ENCODE measurements at regions not wholly inside any gene's neighbourhood (a gene's known extent, or its start where the extent isn't known, plus 50 kb on each side); places are given as distances from the start of the nearest gene placed in this dataset.

DNA sequence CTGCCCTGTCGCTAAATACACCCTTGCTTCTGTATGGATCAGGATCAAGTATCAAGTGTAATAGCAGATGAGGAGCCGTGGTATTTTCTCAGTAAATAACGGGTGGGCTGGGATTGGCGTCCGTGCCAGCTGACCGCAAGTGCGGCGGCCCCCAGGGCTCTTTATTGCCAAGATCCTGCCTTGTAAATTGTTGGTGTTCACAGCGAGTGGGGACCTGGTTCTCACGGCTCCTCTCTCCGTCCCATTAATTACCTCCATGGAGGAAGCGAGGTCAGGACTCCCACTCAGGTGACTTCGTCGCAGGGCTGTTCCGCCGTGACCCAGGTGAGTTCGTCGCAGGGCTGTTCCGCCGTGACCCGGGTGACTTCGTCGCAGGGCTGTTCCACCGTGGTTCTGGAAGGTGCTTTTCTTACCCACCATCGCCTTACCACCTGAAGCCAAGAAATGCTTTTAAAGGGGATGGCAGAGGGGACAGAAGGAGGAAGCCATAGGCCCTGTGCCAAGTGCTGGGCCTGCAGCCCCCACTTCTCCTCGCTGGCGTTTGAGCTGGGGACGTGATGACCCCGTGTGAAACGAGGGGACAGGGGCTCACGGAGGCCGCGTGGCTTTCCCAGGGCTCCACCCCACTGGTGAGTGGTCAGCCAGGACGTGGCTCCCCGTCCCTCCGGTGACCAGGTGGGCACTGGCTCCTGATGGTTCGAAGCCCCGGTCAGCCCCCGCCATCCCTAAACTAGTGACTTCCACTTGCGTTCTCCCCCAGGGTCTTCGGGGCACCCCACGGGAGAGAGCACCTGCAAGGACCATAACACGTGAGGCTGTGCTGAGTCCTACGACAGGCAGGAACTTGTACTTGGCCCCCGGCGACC is 118.4 kb downstream of the TWIST2 start:
- Histone ChIP-seq H3K4me1 (ENCODE audit: insufficient read depth, poor library complexity, severe bottlenecking) (no peaks in the 10 kb centered on the region), H3K4me3 (ENCODE audit: severe bottlenecking) (no peak overlapping the region), H3K27ac (ENCODE audit: poor library complexity, severe bottlenecking) (no peak overlapping the region), H3K9me3 (ENCODE audit: severe bottlenecking) (no peaks in the 10 kb centered on the region), H3K36me3 (ENCODE audit: low read depth) (no peaks in the 10 kb centered on the region), H3K27me3 (ENCODE audit: insufficient read depth, poor library complexity, severe bottlenecking) (no peaks in the 10 kb centered on the region)
- TF ChIP-seq, protein P1, sequence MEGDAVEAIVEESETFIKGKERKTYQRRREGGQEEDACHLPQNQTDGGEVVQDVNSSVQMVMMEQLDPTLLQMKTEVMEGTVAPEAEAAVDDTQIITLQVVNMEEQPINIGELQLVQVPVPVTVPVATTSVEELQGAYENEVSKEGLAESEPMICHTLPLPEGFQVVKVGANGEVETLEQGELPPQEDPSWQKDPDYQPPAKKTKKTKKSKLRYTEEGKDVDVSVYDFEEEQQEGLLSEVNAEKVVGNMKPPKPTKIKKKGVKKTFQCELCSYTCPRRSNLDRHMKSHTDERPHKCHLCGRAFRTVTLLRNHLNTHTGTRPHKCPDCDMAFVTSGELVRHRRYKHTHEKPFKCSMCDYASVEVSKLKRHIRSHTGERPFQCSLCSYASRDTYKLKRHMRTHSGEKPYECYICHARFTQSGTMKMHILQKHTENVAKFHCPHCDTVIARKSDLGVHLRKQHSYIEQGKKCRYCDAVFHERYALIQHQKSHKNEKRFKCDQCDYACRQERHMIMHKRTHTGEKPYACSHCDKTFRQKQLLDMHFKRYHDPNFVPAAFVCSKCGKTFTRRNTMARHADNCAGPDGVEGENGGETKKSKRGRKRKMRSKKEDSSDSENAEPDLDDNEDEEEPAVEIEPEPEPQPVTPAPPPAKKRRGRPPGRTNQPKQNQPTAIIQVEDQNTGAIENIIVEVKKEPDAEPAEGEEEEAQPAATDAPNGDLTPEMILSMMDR (IDR thresholded peaks at IDR 0.05; ENCODE audit: poor library complexity, severe bottlenecking) = no peak
- ATAC-seq (ENCODE audit: low read depth) = no peak
- no peak for DNase-seq (ENCODE audit: low spot score)

DNA sequence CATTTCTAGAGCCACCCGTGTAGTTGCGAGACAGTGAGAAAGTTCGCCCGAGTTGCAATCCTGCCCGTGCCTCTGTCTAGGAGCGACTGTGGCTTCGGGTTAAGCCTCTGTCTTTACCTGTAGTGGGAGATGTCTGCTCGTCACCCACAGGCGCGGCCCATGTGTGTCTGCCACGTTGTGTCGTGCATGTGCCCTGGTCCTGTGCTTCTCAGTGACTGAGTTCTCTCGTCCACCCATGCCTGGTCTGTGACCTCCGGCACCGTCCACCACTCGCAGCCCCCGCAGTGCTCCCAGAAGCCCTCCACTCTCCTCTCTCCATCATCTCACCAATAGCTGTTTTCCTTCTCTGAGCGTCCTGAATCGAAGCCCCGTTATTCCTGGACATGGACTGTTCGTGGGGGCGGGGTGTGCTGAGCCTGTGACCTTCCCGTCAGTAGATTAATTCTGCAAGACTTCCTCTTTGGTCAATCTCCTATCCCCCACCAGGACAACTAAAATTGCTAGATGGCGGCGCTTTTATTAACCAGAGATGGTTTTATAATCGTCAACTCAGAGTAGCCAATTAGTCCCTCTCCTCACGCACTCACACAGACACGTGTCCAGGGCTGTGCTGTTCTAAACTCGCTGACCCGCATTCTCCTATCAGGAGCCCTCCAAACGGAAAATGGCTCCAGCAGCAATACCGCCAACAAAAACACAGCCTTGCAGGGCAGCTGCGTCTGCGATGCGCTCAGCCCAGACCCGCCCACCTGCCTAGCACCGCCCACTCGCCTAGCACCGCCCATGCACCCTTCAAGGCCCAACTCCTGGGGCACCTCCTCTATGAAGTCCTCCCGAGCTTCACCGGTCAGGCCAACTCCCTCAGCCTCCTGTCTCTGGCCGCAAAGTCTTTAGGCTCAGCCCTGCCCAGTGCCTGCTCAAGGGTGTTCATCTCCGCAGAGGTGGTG is 119.4 kb downstream of the TWIST2 start:
- TF ChIP-seq, protein P1 (IDR thresholded peaks at IDR 0.05; ENCODE audit: poor library complexity, severe bottlenecking) = no peak
- Histone ChIP-seq H3K36me3 (ENCODE audit: low read depth) (no peaks in the 10 kb centered on the region), H3K27me3 (ENCODE audit: insufficient read depth, poor library complexity, severe bottlenecking) (no peaks in the 10 kb centered on the region), H3K4me3 (ENCODE audit: severe bottlenecking) (no peak overlapping the region), H3K4me1 (ENCODE audit: insufficient read depth, poor library complexity, severe bottlenecking) (no peaks in the 10 kb centered on the region), H3K27ac (ENCODE audit: poor library complexity, severe bottlenecking) (no peak overlapping the region), H3K9me3 (ENCODE audit: severe bottlenecking) (no peaks in the 10 kb centered on the region)
- ATAC-seq (ENCODE audit: low read depth) (no peak), DNase-seq (ENCODE audit: low spot score) (no peak)

DNA sequence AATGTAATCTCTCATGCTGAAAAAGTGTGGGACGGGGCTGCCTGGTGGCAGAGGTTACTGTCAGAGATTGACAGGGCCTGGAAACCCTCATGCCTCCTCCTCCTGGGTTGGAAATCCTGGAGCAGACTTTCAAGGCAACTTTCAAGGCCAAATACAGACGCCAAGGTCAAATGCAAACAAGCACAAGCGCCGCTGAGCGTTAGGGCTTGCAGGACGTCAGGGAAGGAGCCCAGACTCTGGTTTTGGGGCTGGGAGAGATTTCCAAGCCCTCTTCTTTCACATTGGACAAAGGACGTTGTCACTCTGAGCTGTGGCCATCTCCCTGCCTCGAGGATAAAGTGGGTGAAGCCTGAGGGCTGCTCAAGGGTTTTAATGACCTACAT is 120.1 kb downstream of the TWIST2 start:
- no peak for DNase-seq (ENCODE audit: low spot score)
- no peaks in the 10 kb centered on the region for H3K36me3 ChIP-seq (ENCODE audit: low read depth)
- H3K27me3 ChIP-seq (ENCODE audit: insufficient read depth, poor library complexity, severe bottlenecking) = no peaks in the 10 kb centered on the region
- ATAC-seq (ENCODE audit: low read depth) = no peak
- no peaks in the 10 kb centered on the region for H3K4me1 ChIP-seq (ENCODE audit: insufficient read depth, poor library complexity, severe bottlenecking)
- no peak overlapping the region for H3K4me3 ChIP-seq (ENCODE audit: severe bottlenecking)
- no peak overlapping the region for H3K27ac ChIP-seq (ENCODE audit: poor library complexity, severe bottlenecking)
- H3K9me3 ChIP-seq (ENCODE audit: severe bottlenecking) = no peaks in the 10 kb centered on the region
- TF ChIP-seq, protein P1 (IDR thresholded peaks at IDR 0.05; ENCODE audit: poor library complexity, severe bottlenecking) = no peak

DNA sequence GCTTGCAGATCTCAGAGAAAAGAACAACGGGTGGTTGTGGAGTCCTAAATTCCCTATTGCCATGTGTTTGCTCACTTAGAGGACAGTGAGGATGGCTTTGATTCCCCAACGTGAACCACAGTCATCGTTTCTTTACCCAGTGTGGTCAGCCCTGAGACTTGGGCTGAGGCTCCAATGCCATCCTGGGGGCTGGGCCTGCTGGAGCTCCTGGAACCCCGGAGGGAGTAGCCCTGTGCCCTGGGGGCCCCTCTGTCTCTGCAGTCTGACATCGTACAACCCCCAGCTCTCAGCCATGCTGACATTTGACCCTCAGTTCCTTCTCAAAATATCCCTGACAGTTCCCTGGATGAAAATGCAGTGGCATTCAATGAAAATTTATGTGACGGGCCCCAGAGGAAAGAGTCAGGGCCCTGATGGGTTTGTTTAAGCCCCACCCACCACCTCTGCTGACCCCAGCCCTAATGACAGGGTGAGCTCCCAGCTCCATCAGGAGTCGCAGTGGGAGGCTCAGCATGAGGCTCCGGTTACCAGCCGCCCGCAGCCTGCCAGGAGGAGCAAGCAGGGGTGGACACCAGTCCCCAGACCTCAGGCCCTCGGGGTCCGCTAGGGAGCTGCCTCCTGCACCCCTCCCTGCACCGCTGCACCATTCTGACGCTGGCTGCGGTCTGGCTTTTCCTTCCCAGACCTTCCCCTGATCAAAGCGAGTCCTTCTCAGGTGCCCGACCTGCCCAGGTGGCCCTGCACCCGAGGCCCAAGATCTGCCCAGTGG is 120.9 kb downstream of the TWIST2 start:
- H3K27ac ChIP-seq (ENCODE audit: poor library complexity, severe bottlenecking) = no peak overlapping the region
- DNase-seq (ENCODE audit: low spot score) (no peak), ATAC-seq (ENCODE audit: low read depth) (no peak)
- no peaks in the 10 kb centered on the region for H3K27me3 ChIP-seq (ENCODE audit: insufficient read depth, poor library complexity, severe bottlenecking)
- H3K9me3 ChIP-seq (ENCODE audit: severe bottlenecking) = no peaks in the 10 kb centered on the region
- H3K4me1 ChIP-seq (ENCODE audit: insufficient read depth, poor library complexity, severe bottlenecking) = peaks cover 4% of the 10 kb centered on the region
- TF ChIP-seq, protein P1 (IDR thresholded peaks at IDR 0.05; ENCODE audit: poor library complexity, severe bottlenecking) = no peak
- H3K36me3 ChIP-seq (ENCODE audit: low read depth) = no peaks in the 10 kb centered on the region
- no peak overlapping the region for H3K4me3 ChIP-seq (ENCODE audit: severe bottlenecking)
